ENCODE measurements at regions not wholly inside any gene's neighbourhood (a gene's known extent, or its start where the extent isn't known, plus 50 kb on each side); places are given as distances from the start of the nearest gene placed in this dataset.

DNA sequence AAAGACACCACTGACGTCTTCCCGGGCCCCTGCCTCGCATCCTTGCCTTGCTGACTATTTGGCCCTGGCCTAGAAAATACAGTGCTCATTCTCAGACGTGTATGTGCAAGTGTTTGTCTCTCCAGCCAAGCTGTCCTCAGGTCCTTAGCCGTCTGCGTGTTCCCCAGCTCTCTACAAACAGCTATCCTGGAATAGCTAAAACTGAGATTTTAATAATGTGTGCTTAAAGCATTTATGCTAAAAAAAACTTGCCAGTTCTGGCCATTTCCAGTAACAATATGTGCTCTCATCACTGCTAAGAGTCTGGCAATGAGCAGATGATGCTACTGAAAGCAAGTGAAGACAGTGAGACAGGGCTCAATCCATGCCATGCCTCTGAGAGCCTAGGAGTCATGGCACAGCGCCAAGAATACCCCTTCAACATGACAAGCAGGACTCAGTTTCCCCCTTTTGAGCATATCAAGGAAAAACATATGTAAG lies 55.7 kb downstream of the IRF2BP2 start:
- DNase-seq, result no peak

DNA sequence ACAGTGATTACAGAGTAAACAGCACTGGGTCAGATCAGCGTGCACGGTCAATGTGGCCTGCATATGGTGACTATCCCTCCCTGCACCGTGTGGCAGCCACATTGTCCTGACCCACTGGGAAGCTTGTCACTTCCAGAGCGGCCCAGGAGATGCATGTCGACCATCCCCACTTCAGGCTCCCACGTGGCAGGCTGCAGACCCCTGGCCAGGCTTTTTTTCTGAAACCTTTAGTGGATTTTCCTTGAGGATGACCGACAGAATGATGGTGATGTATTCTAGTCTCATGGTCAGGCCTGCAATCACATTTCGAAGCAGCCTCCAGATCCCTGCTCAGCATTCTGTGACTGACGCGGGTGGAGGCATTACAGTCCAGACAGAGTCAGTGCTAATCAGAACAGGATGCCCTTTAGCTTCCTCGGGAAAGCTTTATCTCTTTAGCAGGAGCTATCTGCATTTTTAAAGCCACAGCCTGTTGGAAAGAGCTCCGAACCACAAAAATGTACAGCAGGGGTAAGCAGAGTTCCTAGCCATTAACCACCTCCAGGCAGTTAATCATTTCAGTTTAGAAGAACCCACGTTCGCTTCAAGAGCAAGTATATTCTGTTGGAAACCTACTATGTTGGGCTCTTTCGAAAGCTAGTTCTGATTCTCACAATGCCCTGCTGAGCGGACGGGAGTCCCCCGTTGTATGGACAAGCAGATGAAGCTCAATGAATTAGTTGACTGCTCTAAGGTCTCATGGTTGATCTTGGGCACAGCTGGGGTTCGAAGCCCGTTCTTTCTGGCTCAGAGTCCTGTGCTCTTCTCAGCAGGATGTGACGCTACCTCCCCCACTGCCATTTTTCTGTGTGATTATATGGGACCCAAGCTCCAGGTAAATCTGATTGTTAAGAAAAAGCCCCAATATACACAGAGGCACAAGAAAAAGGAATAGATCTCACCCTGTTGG lies 56.5 kb downstream of the IRF2BP2 start:
- no peak for DNase-seq

DNA sequence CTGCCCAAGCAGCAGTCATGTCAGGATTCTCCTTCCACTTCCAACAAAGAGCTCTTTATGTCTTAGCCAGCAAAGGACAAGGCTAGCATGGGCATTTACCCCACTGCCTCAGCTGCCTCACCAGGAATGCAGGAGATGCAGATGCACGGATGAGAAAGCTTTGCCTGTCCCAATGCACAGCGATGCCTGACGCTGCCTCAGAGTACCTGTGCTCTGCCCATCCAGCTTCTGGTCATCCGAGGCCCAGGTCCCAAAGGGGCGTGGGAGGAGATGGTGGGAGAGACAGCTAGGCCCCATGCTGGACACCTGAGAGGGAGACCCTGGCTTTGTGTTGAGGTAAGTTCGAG lies 59.0 kb downstream of the IRF2BP2 start:
- no peak for DNase-seq

DNA sequence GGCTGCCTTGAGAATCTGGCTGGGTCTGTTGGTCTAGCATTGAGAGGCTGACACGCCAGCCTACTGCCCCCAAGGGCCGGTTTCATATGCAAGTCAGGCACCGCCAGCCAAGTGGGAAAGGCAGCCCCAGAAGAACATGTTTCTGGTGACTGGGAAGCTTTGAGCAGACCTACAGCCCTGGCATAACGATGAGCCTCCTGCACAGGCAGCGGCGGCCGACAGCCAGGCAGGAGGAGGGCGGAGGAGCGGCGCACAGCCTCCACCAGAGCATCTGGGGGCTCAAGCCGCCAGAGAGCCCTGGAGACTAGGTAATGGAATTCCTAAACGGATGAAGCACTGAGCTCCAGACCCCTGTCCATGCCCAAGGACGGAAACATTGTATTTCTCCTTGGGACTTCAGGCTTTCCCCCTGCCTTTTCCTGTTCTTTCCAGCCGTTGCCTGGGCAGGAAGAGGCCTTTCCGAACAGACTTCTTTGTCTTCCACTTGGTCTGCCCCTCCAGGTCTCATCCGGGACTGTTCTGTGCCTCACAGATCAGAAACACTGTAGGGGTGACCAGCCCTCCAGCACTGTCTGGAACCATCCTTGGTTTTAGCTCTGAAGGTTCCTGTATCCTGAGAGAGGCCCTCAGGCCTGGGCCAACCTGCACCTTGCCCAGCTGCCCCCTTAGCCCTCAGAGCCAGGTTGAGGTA lies 59.5 kb downstream of the IRF2BP2 start:
- no peak for DNase-seq

DNA sequence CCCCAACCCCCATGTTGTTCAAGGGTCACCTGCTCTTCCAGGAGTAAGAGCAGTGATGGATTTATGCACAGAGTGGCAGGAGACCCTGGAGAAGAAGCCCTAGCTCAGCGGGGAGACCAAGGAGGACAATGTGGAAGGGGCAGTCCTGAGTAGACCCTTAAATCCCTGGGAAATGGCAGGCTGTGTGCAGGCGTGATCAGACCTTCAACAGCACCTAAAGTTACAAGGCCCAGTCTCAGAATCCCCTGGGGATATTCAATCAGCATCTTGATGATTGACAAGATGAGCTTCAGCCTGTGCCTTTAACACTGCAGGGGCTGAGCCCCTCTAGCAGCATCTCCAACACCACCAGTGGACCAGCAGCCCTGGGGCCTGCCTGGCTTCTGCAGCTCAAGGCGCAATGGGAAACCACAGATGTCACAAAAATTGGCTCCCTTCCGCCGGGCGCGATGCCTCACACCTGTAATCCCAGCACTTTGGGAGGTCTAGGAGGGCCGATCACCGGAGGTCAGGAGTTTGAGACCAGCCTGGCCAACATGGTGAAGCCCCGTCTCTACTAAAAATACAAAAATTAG lies 60.4 kb downstream of the IRF2BP2 start:
- DNase-seq, result no peak

DNA sequence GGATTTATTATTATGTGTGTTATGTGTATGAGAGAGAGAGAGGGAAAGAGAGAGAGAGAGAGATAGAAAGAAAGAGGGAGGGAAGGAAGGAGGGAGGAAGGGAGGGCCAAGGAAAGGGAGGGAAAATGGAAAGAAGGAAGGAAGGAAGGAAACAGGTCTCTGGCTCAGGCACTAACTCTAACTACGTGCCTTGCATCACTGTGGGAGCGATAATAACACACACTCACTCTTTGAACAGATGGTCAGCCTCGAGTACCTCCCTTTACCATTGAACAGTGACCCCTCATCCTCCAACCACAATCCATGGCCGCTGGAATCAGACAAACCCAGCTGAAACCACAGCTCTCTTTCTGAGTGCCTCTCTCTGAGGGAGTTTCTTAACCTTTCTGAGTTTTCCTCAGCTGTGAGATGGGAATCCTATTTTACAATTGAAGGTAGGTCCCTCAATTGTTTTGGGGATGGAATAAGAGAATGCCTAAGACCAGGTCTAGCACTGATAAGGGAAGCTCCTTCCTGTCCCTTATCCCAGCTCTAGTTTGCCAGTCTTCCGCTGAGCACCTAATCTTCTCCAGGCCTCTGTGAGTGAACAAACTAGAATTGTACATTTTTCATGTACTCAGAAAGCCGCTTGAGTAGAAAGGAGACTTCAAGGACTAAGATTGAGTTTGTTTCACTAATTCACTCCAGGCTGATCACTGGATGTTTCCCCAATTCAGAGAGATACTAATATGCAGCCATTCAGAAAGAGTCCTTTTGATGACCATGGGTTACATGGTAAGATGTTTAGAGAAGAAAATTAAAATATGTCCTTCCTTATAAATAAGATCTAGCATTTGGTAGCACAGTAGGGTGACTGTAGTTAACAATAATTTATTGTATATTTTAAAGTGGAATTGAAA lies 62.8 kb downstream of the IRF2BP2 start:
- DNase-seq, result no peak

DNA sequence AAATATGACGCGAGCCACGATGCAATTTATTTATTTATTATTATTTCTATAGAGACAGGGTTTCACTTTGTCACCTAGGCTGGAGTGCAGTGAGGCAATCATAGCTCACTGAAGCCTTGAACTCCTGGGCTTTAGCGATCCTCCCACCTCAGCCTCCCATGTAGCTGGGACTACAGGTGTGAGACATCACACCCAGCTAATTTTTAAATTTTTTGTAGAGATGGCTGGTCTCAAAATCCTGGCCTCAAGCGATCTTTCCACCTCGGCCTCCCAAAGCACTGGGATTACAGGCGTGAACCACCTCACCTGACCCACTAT lies 63.6 kb downstream of the IRF2BP2 start:
- no peak for DNase-seq

DNA sequence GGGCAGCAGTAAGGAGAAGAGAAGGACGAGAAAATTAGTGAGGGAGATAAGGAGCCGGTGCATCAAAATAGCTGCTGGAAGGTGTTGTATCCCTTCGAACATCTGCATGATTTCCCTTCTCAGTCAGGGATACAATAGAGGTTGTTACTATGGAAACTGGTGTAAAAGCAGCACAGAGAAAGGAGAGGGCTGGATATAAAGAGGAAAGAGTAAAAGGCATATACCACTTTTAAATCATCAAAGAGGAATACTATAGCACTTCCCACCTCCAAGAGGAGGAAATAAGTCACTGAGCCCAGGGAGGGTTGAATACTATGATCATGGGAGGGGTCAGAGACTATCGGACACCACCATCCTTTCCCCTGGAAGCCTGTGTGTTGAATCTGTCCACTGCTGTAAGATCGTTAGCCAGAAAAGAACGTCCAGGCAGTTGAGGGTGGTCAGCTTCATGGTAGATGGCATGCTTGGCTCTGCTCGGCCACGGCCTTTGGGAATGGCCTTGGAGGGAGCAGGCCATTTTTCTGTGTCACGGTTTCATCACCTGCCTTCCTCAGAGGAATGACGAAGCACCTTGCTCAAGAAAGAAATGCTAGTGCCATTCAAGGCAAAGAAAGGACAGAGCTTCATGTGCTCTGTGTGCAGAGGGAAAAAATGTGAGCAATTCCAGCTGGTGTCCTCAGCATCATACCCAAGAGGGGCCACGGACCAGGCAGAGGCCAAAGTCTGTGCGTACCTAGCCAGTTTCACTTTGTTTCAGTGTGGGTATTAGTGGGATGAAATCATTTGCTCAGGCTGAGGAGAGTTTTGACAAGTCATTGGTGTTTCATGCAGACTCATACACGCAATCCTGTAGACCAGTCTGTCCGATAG lies 64.2 kb downstream of the IRF2BP2 start:
- DNase-seq, result no peak

DNA sequence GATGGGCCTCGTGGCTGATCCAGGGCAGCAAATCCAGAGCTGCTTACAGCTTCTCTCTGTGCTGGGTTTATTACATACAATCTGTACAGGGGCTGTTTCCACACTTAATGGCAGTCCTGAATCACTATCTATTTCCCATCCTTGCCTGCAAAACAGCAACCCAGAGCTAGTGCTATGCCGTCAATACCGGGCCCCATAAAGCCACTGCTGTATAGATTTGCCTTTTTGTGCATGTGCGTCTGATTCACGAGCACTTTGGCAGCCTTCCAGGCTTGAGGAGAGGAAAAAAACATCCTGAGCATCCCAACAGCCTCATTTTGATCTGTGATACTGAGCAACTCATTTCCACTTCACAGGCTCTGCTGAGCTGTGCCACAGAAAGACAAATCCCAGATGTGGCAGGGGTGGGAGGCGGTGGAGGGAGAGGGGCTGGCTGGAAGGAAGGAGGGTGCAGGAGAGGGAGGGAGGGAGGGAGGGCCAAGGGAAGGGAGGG lies 65.2 kb upstream of the TARBP1 start:
- peak; percentile 49 to 56 for DNase-seq

DNA sequence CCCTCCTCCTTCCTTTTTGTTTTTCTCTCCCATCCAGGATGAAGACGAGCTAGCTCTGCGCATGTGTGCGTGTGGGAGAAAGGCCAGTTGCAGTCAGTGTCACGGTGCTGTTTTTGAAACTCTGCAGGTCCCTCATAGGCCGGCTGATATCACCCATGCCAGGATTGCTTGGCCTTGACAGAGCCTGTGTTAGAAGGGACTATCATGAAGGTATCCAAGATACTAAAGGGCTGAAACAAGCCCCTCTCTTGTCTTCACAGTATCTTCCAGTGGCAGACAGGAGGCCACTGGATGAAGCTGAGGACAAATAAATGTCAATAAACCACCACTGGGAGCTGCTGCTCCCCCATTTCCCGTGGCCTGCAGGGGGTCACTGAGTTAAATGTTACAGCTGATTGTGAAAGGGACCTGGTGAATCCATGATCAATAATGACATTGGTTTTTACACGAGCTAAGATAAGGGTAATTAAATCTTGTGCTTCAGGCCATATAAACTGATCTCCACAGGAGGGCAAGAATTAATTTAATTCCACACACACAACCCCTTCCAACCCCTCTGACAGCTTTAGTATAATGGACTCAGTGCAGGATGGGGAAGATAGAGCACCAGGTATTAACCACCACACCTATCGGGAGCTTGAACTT lies 64.6 kb upstream of the TARBP1 start:
- no peak for DNase-seq

DNA sequence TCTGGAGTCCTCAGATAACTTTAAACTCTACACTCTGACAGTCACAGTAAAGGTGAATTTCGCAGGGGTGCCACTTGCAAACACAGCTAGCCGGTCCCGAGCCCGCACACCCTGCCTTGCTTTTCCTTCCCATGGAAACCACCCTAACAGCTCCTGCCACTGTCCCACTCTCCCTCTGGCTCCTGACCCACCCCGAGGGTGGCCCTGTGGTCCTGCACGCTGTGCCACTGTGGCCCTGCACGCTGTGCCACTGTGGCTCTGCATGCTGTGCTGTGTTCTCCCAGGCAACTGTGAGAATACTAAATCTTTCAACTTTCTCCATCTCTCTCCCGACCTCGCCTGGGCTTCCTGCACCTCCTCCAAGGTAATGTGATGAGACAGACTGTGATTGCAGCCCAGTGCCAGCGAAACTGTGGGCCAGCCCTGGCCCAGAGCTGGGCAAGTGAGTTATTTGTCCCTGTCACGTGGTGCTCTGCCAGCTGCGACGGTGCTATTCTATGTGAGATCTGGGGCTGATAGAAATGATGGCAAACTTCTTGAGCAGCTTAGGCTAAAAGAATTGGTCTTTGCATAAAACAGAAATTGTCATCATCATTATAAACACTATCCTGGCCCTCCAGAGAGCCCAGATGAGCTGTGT lies 63.4 kb upstream of the TARBP1 start:
- no peak for DNase-seq

DNA sequence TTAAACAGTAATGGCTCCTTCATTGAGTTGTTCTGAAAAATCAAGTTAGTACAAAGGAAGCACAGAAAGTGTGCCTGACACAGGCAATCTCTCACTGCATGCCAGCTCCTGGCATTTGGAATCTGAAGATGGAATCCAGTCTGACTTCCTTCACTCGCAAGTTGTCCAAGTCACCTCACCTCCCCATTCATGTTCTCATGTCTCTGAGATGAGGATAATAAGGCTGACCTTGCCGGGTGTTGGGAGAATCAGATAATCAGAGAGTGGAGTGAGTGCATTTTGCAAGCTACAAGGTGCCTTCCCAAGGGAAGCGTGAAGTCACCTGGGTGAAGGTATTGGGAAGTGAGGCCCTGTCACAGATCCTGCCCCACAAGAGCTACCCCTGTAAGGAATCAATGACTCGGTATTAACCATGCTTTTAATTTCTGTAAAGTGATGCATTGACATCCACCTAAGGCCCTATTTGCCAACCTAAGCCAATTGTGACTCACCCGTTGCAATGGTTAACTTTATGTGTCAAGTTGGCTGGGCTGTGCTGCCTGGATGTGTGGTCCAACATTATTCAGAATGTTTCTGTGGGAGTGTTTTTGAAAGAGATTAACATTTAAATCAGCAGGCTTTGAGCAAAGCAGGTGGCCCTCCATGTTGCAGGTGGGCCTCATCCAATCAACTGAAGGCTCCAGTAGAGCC lies 62.5 kb upstream of the TARBP1 start:
- DNase-seq, result no peak

DNA sequence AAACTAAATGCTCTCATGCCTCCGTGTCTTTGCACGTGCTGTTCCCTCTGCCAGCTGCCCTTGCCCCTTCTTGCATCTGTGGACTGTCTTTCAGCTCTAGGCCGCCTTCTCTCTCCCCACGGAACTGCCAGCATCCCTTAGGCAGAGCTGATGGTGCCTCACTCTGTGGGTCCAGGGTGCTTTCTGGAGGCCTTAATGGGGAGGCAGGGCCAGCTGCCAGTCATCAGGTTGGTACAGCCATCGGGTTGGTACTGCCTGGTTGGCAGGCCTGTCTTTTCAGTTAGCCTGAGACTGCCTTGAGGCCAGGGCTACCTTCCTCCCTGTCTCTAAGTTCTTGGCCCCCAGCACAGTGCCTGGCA lies 61.4 kb upstream of the TARBP1 start:
- DNase-seq, result no peak

DNA sequence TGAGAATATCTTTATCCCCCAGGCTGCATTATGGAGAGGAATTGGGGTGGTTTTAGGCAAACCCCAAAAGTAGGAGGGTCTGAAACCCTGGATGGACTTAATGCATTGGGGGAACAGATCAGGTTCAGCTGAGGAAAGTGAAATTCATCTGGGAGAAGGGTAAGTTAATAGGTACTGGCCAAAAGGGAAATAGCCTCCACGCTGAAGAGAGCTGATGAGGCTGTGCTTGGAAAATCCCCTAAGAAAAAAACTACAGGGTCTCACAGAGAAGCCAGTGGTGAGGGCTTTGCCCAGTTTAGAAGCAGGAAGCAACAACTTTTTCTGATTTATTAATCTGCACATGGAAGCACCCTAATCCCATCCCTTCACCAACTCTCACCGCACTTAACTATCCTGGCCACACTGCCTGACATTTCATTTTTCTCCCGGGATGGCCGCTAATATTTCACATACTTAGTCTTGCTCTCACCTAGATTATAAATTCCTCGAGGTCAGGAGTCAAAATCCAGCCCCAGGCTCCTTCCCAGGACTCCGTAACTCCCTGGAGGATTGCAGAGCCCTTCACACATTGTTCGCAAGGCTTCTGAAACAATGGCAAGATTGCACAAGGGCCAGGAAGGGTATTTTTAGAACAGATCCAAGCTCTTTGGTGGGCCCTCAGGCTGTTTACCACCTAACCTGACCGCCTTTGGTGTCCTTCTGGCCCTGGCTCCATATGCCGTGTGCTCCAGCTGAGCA lies 60.9 kb upstream of the TARBP1 start:
- DNase-seq, result no peak

DNA sequence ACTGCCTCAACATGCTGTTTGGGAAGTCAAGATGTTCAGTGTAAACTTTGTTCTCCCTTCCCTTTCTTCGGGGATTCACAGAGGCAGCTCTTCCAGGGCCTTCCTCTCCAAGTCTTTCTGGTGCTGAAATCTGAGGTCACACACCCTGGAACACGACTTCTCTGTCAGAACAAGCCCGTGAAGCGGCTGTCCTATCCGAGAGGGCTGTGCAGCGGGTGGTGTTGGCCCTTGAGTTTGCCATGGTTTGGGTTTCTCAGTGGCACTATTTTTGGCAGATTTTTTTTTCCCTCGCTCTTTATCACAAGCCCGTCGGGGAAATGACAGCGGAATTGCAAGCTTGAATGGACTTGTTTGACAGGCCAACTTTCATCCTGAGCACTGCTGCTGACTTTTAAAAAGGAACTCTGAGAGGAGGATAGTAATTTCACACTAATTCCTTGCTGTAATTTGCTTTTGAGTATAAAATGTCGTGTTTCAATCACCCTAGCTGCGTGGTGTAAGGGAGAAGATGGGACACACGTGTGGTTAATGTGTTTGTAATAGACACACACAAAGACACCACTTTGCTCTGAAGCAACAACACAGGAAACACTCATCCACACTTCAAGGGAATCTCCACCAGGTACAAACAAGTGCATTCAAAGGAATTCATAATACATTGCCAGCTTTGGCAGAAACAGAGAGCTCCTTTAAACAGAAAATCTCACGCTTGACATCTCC lies 60.1 kb upstream of the TARBP1 start:
- no peak for DNase-seq

DNA sequence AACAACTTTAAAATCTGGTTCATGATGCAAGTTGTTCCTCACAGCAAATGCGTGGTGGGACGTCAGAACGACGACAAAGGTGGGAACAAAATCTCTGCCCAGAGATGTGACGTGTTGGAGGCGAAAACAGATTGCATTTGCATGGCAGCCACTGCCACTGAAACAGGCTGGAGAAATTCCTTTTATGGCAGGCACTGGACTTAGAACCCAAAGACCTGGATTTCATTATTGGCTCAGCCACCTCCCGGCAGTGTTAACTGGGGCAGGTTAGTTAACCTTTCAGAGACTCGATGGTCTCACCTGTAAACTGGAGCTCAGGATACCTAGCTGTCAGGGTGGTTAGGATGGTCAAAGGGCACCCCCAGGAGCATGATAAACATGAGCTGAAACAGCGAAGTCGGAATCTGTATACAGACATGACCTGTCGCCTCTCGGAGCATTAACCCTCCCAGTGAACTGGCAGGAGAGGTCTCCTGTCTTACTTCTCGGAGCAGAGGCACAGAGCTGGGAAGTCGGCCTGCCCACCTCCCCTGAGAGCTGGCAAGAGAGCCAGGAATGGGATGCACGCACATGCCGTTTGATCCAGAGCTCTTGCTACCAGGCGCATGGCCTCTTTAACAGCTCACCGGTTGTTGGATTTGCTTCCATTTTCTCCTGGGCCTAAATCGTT lies 59.2 kb upstream of the TARBP1 start:
- no peak for DNase-seq

DNA sequence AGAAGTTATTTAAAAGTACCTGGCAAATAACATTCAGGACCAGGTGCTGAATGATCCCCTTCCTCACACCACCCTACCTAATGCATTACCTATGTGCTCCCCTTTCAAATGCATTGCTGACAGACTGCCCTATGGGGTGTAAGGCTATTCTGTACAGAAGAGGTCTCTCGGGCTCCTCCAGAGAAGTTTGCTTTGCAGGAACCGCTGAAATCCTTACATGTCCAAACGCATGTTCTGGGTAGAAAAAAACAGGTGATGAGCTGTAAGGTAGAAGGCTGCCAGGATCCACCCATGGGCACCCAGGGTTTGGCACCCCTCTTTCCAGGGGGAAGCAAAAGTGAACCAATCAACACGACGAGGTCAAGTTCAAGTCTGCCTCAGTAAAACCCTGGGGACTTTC lies 58.3 kb upstream of the TARBP1 start:
- no peak for DNase-seq

DNA sequence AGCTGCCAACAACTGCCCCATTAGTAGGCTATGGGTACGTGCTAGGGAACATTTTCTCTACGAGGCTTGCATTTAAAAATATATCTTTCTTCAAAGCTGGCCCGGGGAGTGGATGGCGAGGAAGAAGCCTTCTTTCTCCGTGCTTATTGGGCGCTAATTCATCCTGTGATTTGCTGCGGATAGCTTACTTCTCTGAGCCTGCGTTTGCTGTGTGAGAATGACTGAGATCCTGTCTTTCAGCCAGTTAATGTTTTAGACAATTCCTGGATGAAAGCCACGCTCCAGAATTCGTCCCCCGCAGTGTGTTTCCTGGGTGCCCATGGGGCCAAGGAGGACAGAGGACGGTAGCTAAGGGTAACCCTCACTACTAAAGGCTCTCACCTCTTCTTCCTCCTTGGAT lies 57.8 kb upstream of the TARBP1 start:
- DNase-seq, result no peak
